H9 (cell line): ENCODE measurements at regions not wholly inside any gene's neighbourhood (a gene's known extent, or its start where the extent isn't known, plus 50 kb on each side); places are given as distances from the start of the nearest gene placed in this dataset.

Experiments used
- DNase-seq: peaks from one replicate; pipeline ENCODE4 v3.0.0-alpha.2; 2017
- H2AFZ ChIP-seq: one replicate; pipeline ENCODE4 v1.6.1; 2013; ENCODE audit warnings: mild to moderate bottlenecking, low read length, control low read depth, moderate library complexity
- H2AK5ac ChIP-seq: 2 replicates; pipeline ENCODE4 v1.6.1; 2013; ENCODE audit warnings: low read length, control low read depth, mixed read lengths; ENCODE audit not compliant: insufficient read length
- H2BK120ac ChIP-seq: one replicate; pipeline ENCODE4 v1.6.1; 2013; ENCODE audit warnings: low read depth, mild to moderate bottlenecking, low read length, control low read depth, inconsistent platforms; ENCODE audit not compliant: poor library complexity, severe bottlenecking
- H2BK12ac ChIP-seq: 2 replicates; pipeline ENCODE4 v1.6.1; 2013; ENCODE audit warnings: low read length, control low read depth, mixed read lengths, low read depth; ENCODE audit not compliant: insufficient read length
- H2BK15ac ChIP-seq: 2 replicates; pipeline ENCODE4 v1.6.1; 2013; ENCODE audit warnings: low read depth, low read length, control low read depth
- H2BK20ac ChIP-seq: one replicate; pipeline ENCODE4 v1.6.1; 2013; ENCODE audit warnings: low read depth, mild to moderate bottlenecking, low read length, control low read depth, inconsistent platforms; ENCODE audit not compliant: poor library complexity, severe bottlenecking
- H2BK5ac ChIP-seq: 2 replicates; pipeline ENCODE4 v1.6.1; 2013; ENCODE audit warnings: low read length, control low read depth, mixed read lengths; ENCODE audit not compliant: insufficient read length
- H3K14ac ChIP-seq: 2 replicates; pipeline ENCODE4 v1.6.1; 2013; ENCODE audit warnings: low read length, control low read depth; ENCODE audit not compliant: insufficient read depth
- H3K18ac ChIP-seq: 2 replicates; pipeline ENCODE4 v1.6.1; 2013; ENCODE audit warnings: low read depth, mild to moderate bottlenecking, mixed read lengths, low read length, control low read depth; ENCODE audit not compliant: insufficient read length
- H3K23ac ChIP-seq: 2 replicates; pipeline ENCODE4 v1.6.1; 2013; ENCODE audit warnings: low read length, control low read depth, mixed read lengths, low read depth; ENCODE audit not compliant: insufficient read length
- H3K23me2 ChIP-seq: 2 replicates; pipeline ENCODE4 v1.6.1; 2013; ENCODE audit warnings: low read depth, mild to moderate bottlenecking, mixed read lengths, low read length, control low read depth; ENCODE audit not compliant: insufficient read length, poor library complexity, severe bottlenecking
- H3K27ac ChIP-seq: 2 replicates; pipeline ENCODE4 v1.5.1; 2013; ENCODE audit warnings: low read length, control low read depth, mixed read lengths, low read depth; ENCODE audit not compliant: insufficient read length
- H3K27me3 ChIP-seq: 2 replicates; pipeline ENCODE4 v1.6.1; 2013; ENCODE audit warnings: low read length, control low read depth, inconsistent platforms; ENCODE audit not compliant: insufficient read depth
- H3K4ac ChIP-seq: 2 replicates; pipeline ENCODE4 v1.6.1; 2013; ENCODE audit warnings: low read depth, mild to moderate bottlenecking, control low read depth, inconsistent platforms, low read length, moderate library complexity
- H3K4me1 ChIP-seq: 2 replicates; pipeline ENCODE4 v1.6.1; 2013; ENCODE audit warnings: low read length, control low read depth, inconsistent platforms; ENCODE audit not compliant: insufficient read depth
- H3K4me2 ChIP-seq: 2 replicates; pipeline ENCODE4 v1.6.1; 2013; ENCODE audit warnings: low read length, control low read depth, mixed read lengths; ENCODE audit not compliant: insufficient read length, insufficient read depth
- H3K56ac ChIP-seq: 2 replicates; pipeline ENCODE4 v1.6.1; 2013; ENCODE audit warnings: low read depth, mild to moderate bottlenecking, mixed read lengths, low read length, control low read depth; ENCODE audit not compliant: insufficient read length
- H3K79me1 ChIP-seq: 2 replicates; pipeline ENCODE4 v1.6.1; 2013; ENCODE audit warnings: low read depth, mild to moderate bottlenecking, moderate library complexity, low read length, control low read depth, inconsistent platforms; ENCODE audit not compliant: insufficient read depth, poor library complexity, severe bottlenecking
- H3K79me2 ChIP-seq: 2 replicates; pipeline ENCODE4 v1.6.1; 2013; ENCODE audit warnings: low read length, control low read depth, inconsistent platforms; ENCODE audit not compliant: insufficient read depth
- H3K9ac ChIP-seq: 2 replicates; pipeline ENCODE4 v1.6.1; 2013; ENCODE audit warnings: low read length, control low read depth, mixed read lengths; ENCODE audit not compliant: insufficient read length; ENCODE audit errors: extremely low read depth
- H3K9me3 ChIP-seq: one replicate; pipeline ENCODE4 v1.6.1; 2013; ENCODE audit warnings: low read depth, low read length, inconsistent platforms; ENCODE audit not compliant: control insufficient read depth
- H3T11ph ChIP-seq: one replicate; pipeline ENCODE4 v1.6.1; 2013; ENCODE audit warnings: mild to moderate bottlenecking, low read length, control low read depth, inconsistent platforms
- H4K20me1 ChIP-seq: one replicate; pipeline ENCODE4 v1.6.1; 2013; ENCODE audit not compliant: control insufficient read depth, insufficient read length, insufficient read depth
- H4K5ac ChIP-seq: 2 replicates; pipeline ENCODE4 v1.6.1; 2013; ENCODE audit warnings: low read depth, mild to moderate bottlenecking, mixed read lengths, low read length, control low read depth; ENCODE audit not compliant: insufficient read length
- H4K8ac ChIP-seq: replicated peaks from 2 replicates; pipeline ENCODE4 v1.6.1; 2013; ENCODE audit warnings: low read length, control low read depth, mixed read lengths, low read depth; ENCODE audit not compliant: insufficient read length
- H4K91ac ChIP-seq: 2 replicates; pipeline ENCODE4 v1.6.1; 2013; ENCODE audit warnings: low read depth, mild to moderate bottlenecking, moderate library complexity, mixed read lengths, low read length, control low read depth; ENCODE audit not compliant: insufficient read length
- H3K27ac Mint-ChIP-seq, 3 experiments: 2 replicates in 2 of 3; 3 replicates in 1 of 3; pipeline ENCODE4 v1.8.0; 2020 to 2021; ENCODE audit warnings: mixed read lengths in 3 of 3, mild to moderate bottlenecking in 1 of 3, moderate library complexity in 1 of 3
- H3K27me3 Mint-ChIP-seq: 2 replicates; pipeline ENCODE4 v1.8.0; 2021; ENCODE audit warnings: low read depth, mild to moderate bottlenecking, moderate library complexity, mixed read lengths
- H3K36me3 Mint-ChIP-seq, 3 experiments: 2 replicates in 2 of 3; 3 replicates in 1 of 3; pipeline ENCODE4 v1.8.0; 2020 to 2021; ENCODE audit warnings: low read depth in 3 of 3, mixed read lengths in 3 of 3; ENCODE audit not compliant: insufficient read depth in 1 of 3
- H3K4me1 Mint-ChIP-seq, 2 experiments: 2 replicates each; pipeline ENCODE4 v1.8.0; 2020; ENCODE audit warnings: mixed read lengths in 2 of 2
- H3K4me3 Mint-ChIP-seq, 2 experiments: 2 replicates in 1 of 2; 3 replicates in 1 of 2; pipeline ENCODE4 v1.8.0; 2020 to 2021; ENCODE audit warnings: mild to moderate bottlenecking in 2 of 2, mixed read lengths in 2 of 2, moderate library complexity in 1 of 2
- H3K9me3 Mint-ChIP-seq, 2 experiments: 2 replicates in 1 of 2; 3 replicates in 1 of 2; pipeline ENCODE4 v1.8.0; 2020; ENCODE audit warnings: mild to moderate bottlenecking in 2 of 2, mixed read lengths in 2 of 2, moderate library complexity in 1 of 2
- WGBS: extraction: QIAGEN DNeasy Blood & Tissue Kit; methylation state at CpG from one replicate; pipeline ENCODE4 v1.1.7; 2013; ENCODE audit warnings: missing lambda C conversion rate, low lambda C conversion rate, mixed read lengths; ENCODE audit not compliant: insufficient read length; ENCODE audit errors: extremely low coverage; 5-methylcytosine and 5-hydroxymethylcytosine counted together
- TF ChIP-seq, protein P1 (sequence below): fragments of 200-600 bp; sonication (generic); conservative IDR thresholded peaks from 3 replicates; pipeline ENCODE4 v1.8.0; 2021; ENCODE audit warnings: antibody characterized with exemption, mild to moderate bottlenecking

GRCh38 chr6:133740816-133741215 is 148.1 kb upstream of the TCF21 start:
- peaks cover 0 to 1% (median 0%) of the 10 kb centered on the region in 3 experiments; a peak in 1 of 7 replicates for H3K36me3 Mint-ChIP-seq
- H3K4ac ChIP-seq: no peak overlapping the region
- no peaks in the 10 kb centered on the region for H3K79me1 ChIP-seq

More at GRCh38 chr6:133740816-133741215, 148.1 kb upstream of the TCF21 start:
- H2AFZ ChIP-seq: no peak overlapping the region
- no peak overlapping the region for H4K91ac ChIP-seq
- H3K18ac ChIP-seq: no peak overlapping the region
- peaks cover 16% of the 10 kb centered on the region in 2 experiments for H3K4me1 Mint-ChIP-seq
- no peaks in the 10 kb centered on the region for H3K9me3 ChIP-seq
- H3K23ac ChIP-seq: no peak overlapping the region
- H3K79me2 ChIP-seq: no peaks in the 10 kb centered on the region
- no peak overlapping the region for H3T11ph ChIP-seq
- H3K27me3 ChIP-seq: no peaks in the 10 kb centered on the region
- no peak overlapping the region for H4K5ac ChIP-seq
- WGBS: no CpG with 5 or more reads among the region's 2 CpGs
- H3K23me2 ChIP-seq: no peaks in the 10 kb centered on the region
- no peak overlapping the region for H4K8ac ChIP-seq
- H3K14ac ChIP-seq: no peak overlapping the region
- H3K56ac ChIP-seq: no peak overlapping the region
- H2BK12ac ChIP-seq: no peak overlapping the region
- no peak overlapping the region for H3K27ac ChIP-seq
- H3K27me3 Mint-ChIP-seq: no peaks in the 10 kb centered on the region
- H2AK5ac ChIP-seq: no peak overlapping the region
- H3K27ac Mint-ChIP-seq: no peak overlapping the region; a peak in 1 of 7 replicates
- H3K9ac ChIP-seq: no peak overlapping the region
- no peak overlapping the region for H2BK5ac ChIP-seq
- H3K9me3 Mint-ChIP-seq: no peaks in the 10 kb centered on the region
- no peaks in the 10 kb centered on the region for H4K20me1 ChIP-seq
- H2BK15ac ChIP-seq: no peak overlapping the region
- no peak overlapping the region for H3K4me3 Mint-ChIP-seq
- TF ChIP-seq, protein P1, sequence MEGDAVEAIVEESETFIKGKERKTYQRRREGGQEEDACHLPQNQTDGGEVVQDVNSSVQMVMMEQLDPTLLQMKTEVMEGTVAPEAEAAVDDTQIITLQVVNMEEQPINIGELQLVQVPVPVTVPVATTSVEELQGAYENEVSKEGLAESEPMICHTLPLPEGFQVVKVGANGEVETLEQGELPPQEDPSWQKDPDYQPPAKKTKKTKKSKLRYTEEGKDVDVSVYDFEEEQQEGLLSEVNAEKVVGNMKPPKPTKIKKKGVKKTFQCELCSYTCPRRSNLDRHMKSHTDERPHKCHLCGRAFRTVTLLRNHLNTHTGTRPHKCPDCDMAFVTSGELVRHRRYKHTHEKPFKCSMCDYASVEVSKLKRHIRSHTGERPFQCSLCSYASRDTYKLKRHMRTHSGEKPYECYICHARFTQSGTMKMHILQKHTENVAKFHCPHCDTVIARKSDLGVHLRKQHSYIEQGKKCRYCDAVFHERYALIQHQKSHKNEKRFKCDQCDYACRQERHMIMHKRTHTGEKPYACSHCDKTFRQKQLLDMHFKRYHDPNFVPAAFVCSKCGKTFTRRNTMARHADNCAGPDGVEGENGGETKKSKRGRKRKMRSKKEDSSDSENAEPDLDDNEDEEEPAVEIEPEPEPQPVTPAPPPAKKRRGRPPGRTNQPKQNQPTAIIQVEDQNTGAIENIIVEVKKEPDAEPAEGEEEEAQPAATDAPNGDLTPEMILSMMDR: no peak
- DNase-seq: no peak
- H3K4me2 ChIP-seq: no peak overlapping the region
- H2BK20ac ChIP-seq: no peak overlapping the region
- no peak overlapping the region for H2BK120ac ChIP-seq
- H3K4me1 ChIP-seq: no peaks in the 10 kb centered on the region; the same call in 1 of the 2 replicates
